ENCODE measurements at regions not wholly inside any gene's neighbourhood (a gene's known extent, or its start where the extent isn't known, plus 50 kb on each side); places are given as distances from the start of the nearest gene placed in this dataset.

DNA sequence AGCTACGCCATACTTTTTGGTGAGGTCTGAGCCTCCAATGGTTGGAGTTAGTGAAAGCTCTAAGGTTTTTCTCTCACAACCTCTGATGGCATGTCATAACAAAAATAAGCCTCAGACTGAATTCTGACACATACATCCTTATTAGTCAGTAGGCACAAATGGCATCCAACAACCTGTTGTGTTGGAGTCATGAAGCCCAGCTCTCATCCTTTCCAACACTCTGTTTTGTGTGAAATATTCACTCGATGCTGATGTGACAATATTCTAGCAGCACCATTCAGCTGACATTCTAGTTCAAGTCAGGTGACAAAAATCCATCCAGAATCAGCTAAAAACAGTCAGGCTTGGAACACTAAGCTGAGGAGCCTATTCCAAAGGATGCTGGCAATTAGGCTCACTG, 603.2 kb upstream of the ID2 start:
- TF ChIP-seq, protein P1, sequence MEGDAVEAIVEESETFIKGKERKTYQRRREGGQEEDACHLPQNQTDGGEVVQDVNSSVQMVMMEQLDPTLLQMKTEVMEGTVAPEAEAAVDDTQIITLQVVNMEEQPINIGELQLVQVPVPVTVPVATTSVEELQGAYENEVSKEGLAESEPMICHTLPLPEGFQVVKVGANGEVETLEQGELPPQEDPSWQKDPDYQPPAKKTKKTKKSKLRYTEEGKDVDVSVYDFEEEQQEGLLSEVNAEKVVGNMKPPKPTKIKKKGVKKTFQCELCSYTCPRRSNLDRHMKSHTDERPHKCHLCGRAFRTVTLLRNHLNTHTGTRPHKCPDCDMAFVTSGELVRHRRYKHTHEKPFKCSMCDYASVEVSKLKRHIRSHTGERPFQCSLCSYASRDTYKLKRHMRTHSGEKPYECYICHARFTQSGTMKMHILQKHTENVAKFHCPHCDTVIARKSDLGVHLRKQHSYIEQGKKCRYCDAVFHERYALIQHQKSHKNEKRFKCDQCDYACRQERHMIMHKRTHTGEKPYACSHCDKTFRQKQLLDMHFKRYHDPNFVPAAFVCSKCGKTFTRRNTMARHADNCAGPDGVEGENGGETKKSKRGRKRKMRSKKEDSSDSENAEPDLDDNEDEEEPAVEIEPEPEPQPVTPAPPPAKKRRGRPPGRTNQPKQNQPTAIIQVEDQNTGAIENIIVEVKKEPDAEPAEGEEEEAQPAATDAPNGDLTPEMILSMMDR (IDR thresholded peaks at IDR 0.05; ENCODE audit: low read depth, low read length, poor library complexity, severe bottlenecking) = no peak
- no peak for TF ChIP-seq EZH2phosphoT487 (IDR thresholded peaks at IDR 0.05; ENCODE audit: borderline replicate concordance, low read length)

Data from DOHH2 (cell line).